Right atrium auricular region (tissue), 2 donors: ENCODE measurements at regions not wholly inside any gene's neighbourhood (a gene's known extent, or its start where the extent isn't known, plus 50 kb on each side); places are given as distances from the start of the nearest gene placed in this dataset.

Source experiments
- DNase-seq: peaks from one replicate; pipeline ENCODE4 v3.0.0-alpha.2; 2019; ENCODE audit warnings: low spot score
- H3K27ac ChIP-seq, 2 donors: fragments of 200-600 bp; sonication (generic); 1 replicate in 1 of 2; 2 replicates in 1 of 2; pipeline ENCODE4 v1.5.1; 2016 to 2019
- H3K27me3 ChIP-seq, 2 donors: fragments of 200-600 bp; sonication (generic); one replicate each; pipeline versions ENCODE4 v1.5.1 to v1.6.0; 2017 to 2019
- H3K36me3 ChIP-seq: fragments of 200-600 bp; sonication (generic); one replicate; pipeline ENCODE4 v1.5.1; 2016
- H3K4me1 ChIP-seq, 2 donors: fragments of 200-600 bp; sonication (generic); one replicate each; pipeline versions ENCODE4 v1.5.1 to v1.6.0; 2017 to 2019
- H3K4me3 ChIP-seq, 2 donors: fragments of 200-600 bp; sonication (generic); 1 replicate in 1 of 2; 2 replicates in 1 of 2; pipeline ENCODE4 v1.5.1; 2017 to 2019; ENCODE audit warnings: mild to moderate bottlenecking in 1 of 2, moderate library complexity in 1 of 2
- H3K9me3 ChIP-seq, 2 donors: fragments of 200-600 bp; sonication (generic); one replicate each; pipeline ENCODE4 v1.5.1; 2019
- CTCF ChIP-seq, 2 donors: fragments of 200-600 bp; sonication (generic); IDR thresholded peaks; one replicate each; pipeline ENCODE4 v1.5.1; 2019; ENCODE audit warnings: antibody characterized with exemption in 2 of 2

DNA sequence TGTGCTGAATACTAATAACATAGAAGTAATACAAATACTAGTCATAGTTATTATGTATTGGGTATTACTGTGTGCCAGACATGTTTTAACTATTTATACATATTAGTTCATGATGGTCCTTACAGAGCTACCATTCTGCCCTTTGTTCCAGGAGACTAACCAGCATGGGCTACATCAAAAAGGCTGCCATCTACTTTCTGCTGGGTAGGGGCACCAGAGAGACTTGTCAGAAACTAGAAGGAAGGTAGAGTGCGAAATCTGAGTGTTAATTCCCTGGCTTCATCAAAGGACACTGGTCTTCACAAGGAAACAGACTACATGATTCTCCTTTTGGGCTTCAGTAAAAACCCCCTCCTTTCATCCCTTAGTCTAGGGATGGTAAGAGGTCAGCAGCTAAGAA lies 347.8 kb downstream of the GBA3 start:
- H3K4me1 ChIP-seq: no peaks in the 10 kb centered on the region
- H3K27me3 ChIP-seq: no peaks in the 10 kb centered on the region
- no peaks in the 10 kb centered on the region for H3K36me3 ChIP-seq
- no peaks in the 10 kb centered on the region for H3K9me3 ChIP-seq
- DNase-seq: no peak
- no peak overlapping the region for H3K4me3 ChIP-seq
- H3K27ac ChIP-seq: no peak overlapping the region
- no peak for TF ChIP-seq CTCF (IDR thresholded peaks at IDR 0.05)

DNA sequence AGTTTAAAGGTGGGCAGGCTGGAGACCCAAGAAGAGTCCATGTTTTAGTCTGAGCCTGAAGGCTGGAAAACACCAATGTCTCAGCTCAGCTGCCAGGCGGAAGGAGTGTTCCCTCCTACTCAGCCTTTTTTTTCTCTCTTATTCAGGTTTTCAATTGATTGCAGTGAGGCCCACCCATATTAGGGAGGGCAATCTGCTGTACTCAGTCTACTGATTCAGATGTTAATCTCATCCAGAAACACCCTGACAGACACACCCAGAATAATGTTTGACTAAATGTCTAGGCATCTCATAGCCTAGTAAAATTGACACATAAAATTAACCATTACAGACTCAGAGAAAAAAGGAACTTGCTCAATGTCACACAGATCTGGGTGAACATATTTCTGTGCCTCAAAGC lies 347.1 kb downstream of the GBA3 start:
- H3K4me1 ChIP-seq: no peaks in the 10 kb centered on the region
- H3K27ac ChIP-seq: no peak overlapping the region
- no peak for TF ChIP-seq CTCF (IDR thresholded peaks at IDR 0.05)
- H3K4me3 ChIP-seq: no peak overlapping the region
- H3K36me3 ChIP-seq: no peaks in the 10 kb centered on the region
- no peaks in the 10 kb centered on the region for H3K27me3 ChIP-seq
- no peaks in the 10 kb centered on the region for H3K9me3 ChIP-seq
- DNase-seq: no peak

DNA sequence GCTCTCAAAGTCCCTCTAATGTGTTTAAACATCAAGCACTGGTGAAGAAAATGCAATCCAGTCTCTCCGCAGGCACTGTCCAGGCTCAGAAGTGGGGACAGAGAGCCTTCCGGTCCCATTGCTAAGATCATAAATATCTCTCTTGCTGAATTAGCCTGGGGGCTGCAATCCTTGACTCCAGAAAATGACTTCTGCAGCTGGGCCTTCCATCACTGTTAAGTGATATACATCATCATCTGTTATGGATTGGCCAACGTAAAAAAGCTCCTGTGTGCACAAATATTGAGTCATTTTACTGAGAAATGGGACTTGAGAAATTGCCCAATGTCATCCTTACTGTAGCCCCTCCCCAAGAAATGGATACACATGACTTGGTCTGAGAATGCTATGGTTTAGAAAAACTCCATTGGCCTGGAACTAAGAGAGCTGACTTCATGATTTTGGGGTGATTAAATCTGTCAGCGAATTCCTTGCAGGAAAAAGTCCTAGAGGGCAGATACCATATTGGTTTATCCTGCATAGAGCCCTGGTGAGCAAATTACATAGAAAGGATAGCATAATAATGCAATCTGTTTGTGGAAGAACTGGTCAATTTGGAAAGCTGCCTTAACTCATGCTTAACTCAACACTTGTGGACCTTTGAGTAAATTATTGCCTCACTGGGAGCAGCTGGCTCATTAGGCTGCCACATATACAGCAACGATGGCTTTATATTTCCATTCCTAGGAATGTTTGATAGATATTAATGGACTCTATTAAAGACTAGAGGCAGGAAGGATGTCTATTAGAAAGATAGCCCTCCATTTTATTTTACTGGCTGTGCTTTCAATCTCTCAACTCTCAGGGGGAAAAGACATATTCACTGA lies 346.1 kb downstream of the GBA3 start:
- Histone ChIP-seq H3K27me3 (no peaks in the 10 kb centered on the region), H3K27ac (no peak overlapping the region), H3K4me1 (no peaks in the 10 kb centered on the region), H3K36me3 (no peaks in the 10 kb centered on the region), H3K9me3 (no peaks in the 10 kb centered on the region), H3K4me3 (no peak overlapping the region)
- DNase-seq: no peak
- TF ChIP-seq CTCF (IDR thresholded peaks at IDR 0.05): no peak

GRCh38 chr4:23036921-23037495 lies 344.3 kb downstream of the GBA3 start:
- Histone ChIP-seq H3K9me3 (no peaks in the 10 kb centered on the region), H3K4me1 (no peaks in the 10 kb centered on the region), H3K27me3 (no peaks in the 10 kb centered on the region), H3K36me3 (no peaks in the 10 kb centered on the region), H3K27ac (no peak overlapping the region), H3K4me3 (no peak overlapping the region)
- TF ChIP-seq CTCF (IDR thresholded peaks at IDR 0.05): no peak
- no peak for DNase-seq

GRCh38 chr4:23036503-23036902 lies 343.8 kb downstream of the GBA3 start:
- Histone ChIP-seq H3K27ac (no peak overlapping the region), H3K4me3 (no peak overlapping the region), H3K36me3 (no peaks in the 10 kb centered on the region), H3K9me3 (no peaks in the 10 kb centered on the region), H3K27me3 (no peaks in the 10 kb centered on the region), H3K4me1 (no peaks in the 10 kb centered on the region)
- no peak for DNase-seq
- TF ChIP-seq CTCF (IDR thresholded peaks at IDR 0.05): no peak
